Esophagus squamous epithelium (tissue), 4 donors: ENCODE measurements at regions not wholly inside any gene's neighbourhood (a gene's known extent, or its start where the extent isn't known, plus 50 kb on each side); places are given as distances from the start of the nearest gene placed in this dataset.

Experiments used
- CTCF ChIP-seq, 6 experiments: fragments of 450-650 bp in 4 of 6; fragments of 200-600 bp in 2 of 6; sonication (generic) in 2 of 6; IDR thresholded peaks; one replicate each; pipeline ENCODE4 v1.5.1; 2016 to 2019; ENCODE audit warnings: antibody characterized with exemption in 6 of 6, mild to moderate bottlenecking in 4 of 6, moderate library complexity in 4 of 6
- POLR2A ChIP-seq, 4 donors: fragments of 450-650 bp; IDR thresholded peaks; one replicate each; pipeline ENCODE4 v1.6.1; 2017; ENCODE audit warnings: antibody characterized with exemption in 4 of 4, mild to moderate bottlenecking in 4 of 4, moderate library complexity in 3 of 4

DNA sequence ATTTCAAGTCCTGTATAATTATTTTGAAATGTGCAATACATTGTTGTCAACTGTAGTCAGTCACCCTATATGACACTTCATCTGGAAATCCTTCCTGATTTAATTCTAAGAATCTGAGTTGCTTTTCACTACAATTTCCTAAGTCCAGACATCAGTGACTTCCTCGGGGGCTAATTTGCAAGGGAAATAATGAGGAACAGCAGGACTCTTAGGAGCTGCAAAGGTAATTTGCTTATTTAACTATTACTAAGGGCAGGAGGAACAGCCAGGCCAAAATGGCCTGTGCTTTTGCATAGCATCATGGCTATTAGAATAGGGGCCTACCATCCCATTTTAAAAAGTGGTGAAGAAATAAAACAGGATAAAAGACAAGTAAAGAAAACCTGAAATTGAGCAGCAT, 178.8 kb downstream of the MC4R start:
- TF ChIP-seq CTCF (IDR thresholded peaks at IDR 0.05): no peak
- no peak for TF ChIP-seq POLR2A (IDR thresholded peaks at IDR 0.05)
